Sigmoid colon (tissue), 3 donors: ENCODE measurements at regions not wholly inside any gene's neighbourhood (a gene's known extent, or its start where the extent isn't known, plus 50 kb on each side); places are given as distances from the start of the nearest gene placed in this dataset.

Experiments
- CTCF ChIP-seq, 4 experiments: fragments of 450-650 bp in 3 of 4; fragments of 200-600 bp in 1 of 4; IDR thresholded peaks; one replicate each; pipeline ENCODE4 v1.5.1; 2016 to 2019; ENCODE audit warnings: antibody characterized with exemption in 4 of 4, mild to moderate bottlenecking in 3 of 4, moderate library complexity in 2 of 4
- POLR2A ChIP-seq, 2 donors: fragments of 450-650 bp; IDR thresholded peaks; one replicate each; pipeline ENCODE4 v1.6.1; 2016; ENCODE audit warnings: antibody characterized with exemption in 2 of 2, mild to moderate bottlenecking in 2 of 2, moderate library complexity in 2 of 2

DNA sequence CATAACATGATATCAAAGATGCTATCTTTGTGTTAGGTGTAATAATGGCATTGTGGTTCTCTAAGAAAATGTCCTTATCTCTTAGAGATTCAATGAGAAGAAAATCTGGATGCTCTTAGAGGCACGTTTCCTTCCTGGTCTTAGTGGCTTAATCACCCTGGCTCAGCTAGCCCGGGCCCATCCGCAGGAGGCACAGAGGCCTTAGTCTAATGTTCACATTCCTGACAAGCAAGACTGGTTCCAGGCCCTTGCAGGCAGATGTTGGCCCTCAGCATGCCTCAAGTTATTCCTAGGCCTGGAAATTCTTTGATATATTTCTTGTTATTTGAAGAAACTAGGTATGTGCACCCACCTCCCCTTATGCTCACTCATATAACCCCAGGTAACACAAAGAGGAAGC, 357.6 kb downstream of the SFMBT2 start:
- TF ChIP-seq POLR2A (IDR thresholded peaks at IDR 0.05) = no peak
- no peak for TF ChIP-seq CTCF (IDR thresholded peaks at IDR 0.05)
